Sciatic nerve (tissue), 2 donors: ENCODE measurements at regions not wholly inside any gene's neighbourhood (a gene's known extent, or its start where the extent isn't known, plus 50 kb on each side); places are given as distances from the start of the nearest gene placed in this dataset.
A peak's percentile ranks its signal among the peaks of the same experiment; 100 is the strongest.

ENCODE experiments used
- ATAC-seq: fragments of 200-7000 bp; cut with Tn5 transposase; one replicate; pipeline ENCODE4 v1.9.1; 2020; ENCODE audit warnings: mild to moderate bottlenecking, moderate library complexity
- DNase-seq: peaks from one replicate; pipeline ENCODE4 v3.0.0-alpha.2; 2020; ENCODE audit warnings: low spot score
- intact Hi-C: fragments of 100-400 bp; cut with DNase I; formaldehyde crosslinking; loops from one replicate; pipeline ENCODE4 v1.14.2; 2022
- donor health status: DM: no; HTN: no; CAD: no.
- donor health status: DM: no; HTN: no; CAD: no.

DNA sequence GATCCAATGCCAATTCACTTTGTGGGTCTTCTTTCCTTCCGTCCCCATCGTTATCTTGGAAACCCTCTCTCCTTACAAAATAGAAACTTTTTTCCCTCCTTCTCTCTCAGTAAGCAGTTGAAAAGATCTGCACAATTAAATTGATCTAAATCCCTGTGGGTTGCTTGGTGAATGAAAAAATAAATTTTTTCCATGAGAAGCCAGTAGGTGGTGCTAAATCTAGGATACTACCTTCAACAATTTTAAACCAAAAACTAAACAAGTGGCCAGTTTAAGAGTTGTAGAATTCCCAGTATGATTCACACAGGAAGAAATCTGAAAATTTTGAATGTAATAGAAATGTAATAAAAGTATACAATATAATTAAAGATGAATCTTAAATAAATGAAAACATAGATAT is 990.3 kb upstream of the ZNF722 start:
- ATAC-seq = no peak
- DNase-seq = no peak
- intact Hi-C loops = no loop called here

DNA sequence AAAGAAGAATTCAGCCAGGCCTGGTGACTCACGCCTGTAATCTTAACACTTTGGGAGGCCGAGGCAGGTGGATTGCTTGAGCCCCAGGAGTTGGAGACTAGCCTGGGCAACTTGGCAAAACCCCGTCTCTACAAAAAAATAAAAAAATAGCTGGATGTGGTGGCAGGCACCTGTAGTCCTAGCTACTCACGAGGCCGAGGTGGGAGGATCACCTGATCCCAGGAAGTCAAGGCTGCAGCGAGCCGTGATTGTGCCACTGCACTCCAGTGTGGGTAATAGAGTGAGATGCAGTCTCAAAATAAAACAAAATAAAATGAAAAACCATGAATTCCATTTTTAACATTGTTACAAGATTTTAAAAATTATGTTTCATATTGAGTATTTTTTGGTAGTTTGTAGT is 988.9 kb upstream of the ZNF722 start:
- DNase-seq (no peak), ATAC-seq (no peak)
- intact Hi-C loops = no loop called here

DNA sequence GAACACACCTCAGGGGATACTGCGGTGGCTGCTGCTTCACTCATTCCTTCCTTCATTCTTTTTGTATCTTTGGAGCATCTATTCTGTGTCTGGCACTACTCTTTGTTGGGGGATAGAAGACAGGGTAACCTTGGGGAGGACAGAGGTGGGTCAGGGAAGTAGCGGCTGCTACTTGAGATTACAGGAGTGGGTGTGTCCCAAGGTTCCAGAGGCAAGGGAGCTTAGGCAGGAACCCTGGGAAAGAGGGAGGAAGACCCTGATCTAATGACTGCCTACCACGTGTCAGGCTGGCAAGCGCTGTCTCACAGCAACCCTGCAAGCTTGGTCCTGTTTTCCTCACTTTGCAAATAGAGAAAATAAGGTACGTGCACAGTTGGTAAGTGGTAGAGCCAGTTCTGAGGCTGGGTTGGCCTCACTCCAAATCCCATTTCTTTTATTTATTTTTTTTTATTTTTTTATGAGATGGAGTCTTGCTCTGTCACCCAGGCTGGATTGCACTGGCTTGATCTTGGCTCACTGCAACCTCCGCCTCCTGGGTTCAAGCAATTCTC is 985.9 kb upstream of the ZNF722 start:
- intact Hi-C loops = no loop called here
- DNase-seq (no peak), ATAC-seq (no peak)

DNA sequence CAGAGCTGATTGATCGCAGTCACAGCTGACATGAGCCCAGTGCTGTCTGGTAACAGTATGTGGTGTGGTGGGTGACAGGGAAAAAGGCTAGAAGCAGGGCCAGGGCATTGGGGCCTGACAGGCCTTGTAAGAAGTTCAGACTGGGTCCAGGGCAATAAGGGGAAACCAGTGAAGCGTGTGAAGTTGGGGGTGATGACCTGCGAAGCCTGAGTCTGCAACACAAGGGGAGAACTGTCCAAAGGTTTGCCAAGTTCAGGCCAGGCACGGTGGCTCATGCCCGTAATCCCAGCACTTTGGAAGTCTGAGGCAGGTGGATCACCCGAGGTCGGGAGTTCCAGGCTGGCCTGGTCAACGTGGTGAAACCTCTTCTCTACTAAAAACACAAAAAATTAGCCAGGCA is 983.9 kb upstream of the ZNF722 start:
- intact Hi-C loops = no loop called here
- DNase-seq (no peak), ATAC-seq (no peak)

DNA sequence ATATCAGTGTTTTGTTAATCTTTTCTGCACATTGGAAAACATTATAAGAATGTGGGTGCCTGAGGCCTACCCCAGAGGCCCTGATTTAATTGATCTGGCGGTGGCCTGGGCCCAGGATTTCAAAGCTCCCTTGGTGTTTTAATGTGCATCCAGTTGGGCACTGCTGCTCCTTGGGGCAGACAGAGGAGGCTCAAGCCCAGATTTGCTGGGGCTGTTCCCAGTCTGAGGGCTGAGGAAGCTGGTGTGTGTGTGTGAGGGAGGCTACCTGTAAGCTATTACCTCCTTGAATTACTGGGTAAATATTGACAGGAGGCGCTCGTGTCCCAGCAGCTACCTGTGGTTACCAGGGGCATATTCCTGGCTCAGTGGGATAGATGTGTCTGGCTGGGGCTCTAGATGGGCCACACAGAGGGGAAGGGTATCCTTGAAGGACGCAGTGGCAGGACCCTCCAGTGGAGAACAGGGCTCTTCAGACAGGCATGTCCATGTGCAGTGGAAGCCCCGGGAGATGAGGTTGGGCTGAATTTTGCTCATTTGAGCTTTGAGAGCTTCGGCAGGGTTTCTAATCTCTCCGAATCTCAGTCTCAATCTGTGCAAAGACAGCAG is 975.4 kb upstream of the ZNF722 start:
- no peak for DNase-seq
- no peak for ATAC-seq
- intact Hi-C loops = no loop called here

DNA sequence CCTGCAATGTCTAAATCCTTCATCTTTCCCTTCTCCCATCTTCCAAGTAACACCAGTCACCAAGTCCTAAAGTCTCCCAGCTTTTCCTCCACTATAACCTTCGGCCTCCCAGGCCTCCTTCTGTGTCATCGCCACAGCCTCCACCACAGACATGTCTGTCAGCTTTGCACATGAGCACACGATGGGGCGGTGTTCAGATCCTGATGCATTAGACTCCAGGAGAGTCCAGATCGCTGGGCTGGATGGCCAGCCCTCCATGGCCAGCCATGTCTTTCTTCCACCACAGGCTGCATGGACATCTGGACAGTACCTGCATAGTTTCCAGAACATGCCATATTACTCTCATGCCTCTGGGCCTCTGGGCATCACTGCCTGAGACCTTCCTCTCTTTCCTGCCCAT is 974.2 kb upstream of the ZNF722 start:
- intact Hi-C loops = no loop called here
- DNase-seq (no peak), ATAC-seq (no peak)

DNA sequence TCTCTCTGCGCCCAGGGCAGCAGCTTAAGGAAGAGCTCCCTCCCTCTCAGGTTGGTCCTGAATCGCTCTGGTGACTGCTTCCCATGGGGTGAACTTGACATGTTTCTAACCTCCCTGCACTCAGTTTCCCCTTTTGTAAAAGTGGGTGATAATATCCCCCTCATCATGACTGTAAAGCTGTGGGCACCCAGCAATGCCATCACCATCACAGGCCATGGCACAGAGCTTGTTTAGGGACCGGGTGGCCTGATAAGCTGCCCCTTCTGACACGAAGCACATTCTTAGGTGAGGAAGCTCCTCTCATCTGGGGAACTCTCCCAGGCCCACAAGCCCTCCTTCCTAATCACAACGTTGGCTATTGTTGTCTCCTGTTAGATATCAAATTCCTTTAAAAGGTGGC is 972.8 kb upstream of the ZNF722 start:
- ATAC-seq (no peak), DNase-seq (no peak)
- intact Hi-C loops = no loop called here

DNA sequence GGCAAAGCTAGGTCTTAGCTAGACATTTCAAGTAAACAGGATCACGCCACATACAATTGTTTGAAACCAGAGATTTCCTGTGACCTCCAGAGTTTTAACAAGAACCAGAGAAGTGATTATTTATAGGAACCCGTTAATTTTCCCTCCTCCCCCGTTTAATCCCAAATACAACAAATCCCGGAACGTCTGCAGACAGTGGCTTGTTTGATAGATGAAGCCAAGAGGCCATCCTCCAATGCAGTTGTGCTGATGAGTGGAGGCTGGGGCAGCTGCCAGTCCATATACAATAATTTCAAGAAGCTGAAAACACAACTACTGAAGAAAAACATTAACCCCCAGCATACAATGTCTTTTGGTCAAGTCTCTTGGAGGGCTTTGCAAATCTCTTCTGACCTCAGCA is 971.6 kb upstream of the ZNF722 start:
- ATAC-seq (no peak), DNase-seq (no peak)
- intact Hi-C loops = no loop called here

DNA sequence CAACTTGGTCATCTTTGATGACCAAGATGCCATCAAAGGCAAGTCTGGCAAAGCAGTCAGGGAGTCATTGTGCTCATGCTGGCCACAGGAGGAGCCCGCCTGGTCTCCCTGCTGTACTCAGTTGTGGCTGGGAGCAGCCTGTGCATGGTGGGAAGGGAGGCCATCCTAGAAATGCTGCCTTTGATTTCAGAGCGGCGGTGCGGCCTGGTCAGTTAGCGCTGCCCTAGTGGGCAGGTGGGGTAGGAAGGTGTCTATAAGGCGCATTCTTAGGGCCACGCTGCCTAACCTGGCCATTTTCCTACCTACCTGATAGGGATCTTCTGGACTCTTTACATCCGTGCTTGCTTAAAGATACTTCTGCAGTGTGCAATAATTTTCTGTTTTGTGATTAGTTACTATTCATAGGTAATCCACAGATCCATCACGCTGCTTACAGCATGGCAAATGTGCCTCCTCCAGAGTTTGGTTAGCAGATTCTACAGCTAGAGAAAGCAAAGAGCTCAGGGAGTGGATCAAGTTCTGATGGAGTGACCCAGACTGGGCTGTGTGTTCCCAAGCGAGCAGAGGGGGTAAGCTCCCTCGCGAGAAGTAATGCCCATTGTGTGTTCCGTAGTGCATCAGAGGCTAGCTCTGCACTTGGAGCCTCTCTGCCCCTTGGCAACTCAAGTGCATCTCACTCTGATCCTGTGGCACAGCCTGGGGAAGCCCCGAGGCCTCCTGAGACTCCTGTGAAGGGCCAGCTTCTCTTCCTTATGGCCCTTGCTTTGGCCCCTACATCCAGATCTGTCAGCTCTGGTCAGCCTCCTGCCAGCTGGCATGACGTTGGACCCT is 970.1 kb upstream of the ZNF722 start:
- no peak for ATAC-seq
- no peak for DNase-seq
- intact Hi-C loops = no loop called here

DNA sequence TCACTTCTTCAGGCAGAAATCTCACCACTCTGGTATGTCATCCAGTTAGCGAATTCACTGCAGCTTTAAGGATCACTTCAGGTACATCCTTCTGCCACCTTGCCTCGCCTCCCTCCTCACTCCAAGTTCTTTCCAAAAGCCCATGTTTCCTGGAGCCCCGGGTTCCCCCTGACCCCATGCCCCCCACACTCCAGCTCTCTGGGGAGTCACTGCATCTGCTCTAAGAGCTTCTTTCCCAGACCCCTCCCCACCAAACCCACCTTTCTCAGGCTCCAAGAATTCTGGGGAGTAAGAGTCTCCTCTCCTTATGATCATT is 969.5 kb upstream of the ZNF722 start:
- ATAC-seq (no peak), DNase-seq (no peak)
- intact Hi-C loops = no loop called here

DNA sequence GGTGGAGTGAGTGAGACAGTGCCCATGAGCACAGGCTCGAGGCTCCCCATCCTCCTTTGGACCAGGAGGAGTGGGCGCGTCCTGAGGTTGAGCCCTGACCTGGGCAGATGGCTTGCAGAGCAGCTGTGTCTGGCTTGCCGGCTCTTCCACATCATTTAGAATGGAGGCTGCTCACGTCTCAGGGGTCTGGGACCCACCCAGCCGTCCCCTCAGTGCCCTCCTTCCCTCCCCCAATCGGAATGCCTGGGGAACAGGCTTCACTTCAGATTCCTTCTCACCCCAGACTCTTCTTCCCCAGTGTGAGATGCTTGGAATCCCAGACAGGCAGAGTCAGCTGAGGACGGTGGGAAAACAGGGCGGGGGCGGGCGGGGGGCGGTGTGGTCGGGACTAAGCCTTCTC is 968.6 kb upstream of the ZNF722 start:
- intact Hi-C loops = no loop called here
- ATAC-seq = no peak
- no peak for DNase-seq

DNA sequence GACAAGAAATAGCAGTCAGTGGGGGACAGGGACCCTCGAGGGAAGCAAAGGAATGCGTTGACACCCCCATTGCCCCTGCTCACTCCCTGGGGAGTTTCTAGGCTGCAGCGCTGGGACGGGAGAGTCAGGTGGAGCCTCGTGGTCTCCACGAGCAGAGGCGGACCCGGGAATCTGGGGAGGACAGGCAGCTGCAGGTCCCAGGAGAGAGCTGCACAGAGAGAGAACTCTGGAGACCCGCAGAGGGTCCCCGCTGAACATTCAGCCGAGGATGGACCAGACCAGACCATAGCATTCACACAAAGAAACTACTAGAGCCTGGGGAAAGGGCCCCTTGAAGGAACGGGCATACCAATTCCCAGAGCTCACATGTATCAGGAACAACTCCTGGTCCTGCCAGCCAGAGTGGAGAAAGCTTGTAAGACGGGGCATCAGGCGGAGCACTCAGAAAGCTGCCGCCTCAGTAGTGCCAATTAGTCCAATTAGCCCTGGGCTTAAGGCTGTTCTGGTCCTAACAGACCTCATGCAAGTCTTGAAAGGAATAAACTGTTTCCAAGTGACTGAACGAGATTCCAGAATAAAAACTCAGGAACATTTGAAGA is 966.7 kb upstream of the ZNF722 start:
- intact Hi-C loops = no loop called here
- DNase-seq (no peak), ATAC-seq (no peak)

DNA sequence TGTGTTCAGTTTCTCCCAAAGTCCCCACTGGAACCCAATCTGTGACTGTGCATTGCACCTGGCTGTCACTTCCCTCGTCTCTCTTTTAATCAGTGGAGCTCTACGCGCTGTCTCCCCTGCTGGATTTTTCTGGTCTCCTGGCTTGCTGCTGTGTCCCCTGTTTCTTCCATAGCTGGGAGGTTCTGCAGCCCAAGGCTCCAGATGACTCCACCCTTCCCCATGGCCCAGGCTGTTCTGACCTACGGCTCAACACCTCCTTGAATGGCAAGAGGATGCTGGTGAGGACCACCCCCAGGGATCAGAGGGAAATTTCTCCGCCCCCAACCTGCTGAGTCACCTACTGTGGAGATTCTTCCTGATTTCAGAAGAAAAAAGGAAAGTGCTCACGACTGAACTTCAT is 961.4 kb upstream of the ZNF722 start:
- peak; percentile 15 for DNase-seq
- intact Hi-C loops = no loop called here
- ATAC-seq = no peak

DNA sequence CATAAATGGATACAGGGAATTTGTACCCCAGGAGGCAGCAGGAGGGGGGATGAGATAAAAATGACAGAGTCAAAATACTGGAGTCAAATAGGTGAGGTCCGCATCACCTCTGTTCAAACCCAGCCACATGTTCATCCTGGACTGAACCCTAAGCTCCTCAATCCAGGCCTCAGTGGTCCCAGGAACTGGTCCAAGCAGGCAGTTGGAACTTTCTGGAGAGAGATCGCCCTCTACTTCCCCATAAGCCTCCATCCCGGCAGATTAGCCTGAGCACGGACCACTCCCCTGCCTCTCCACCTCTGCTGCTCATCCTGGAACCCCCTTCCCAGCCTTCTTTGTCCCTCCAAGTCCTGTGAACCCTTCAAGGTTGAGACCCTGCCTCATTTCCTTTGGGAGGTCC is 959.7 kb upstream of the ZNF722 start:
- DNase-seq (peak; percentile 14), ATAC-seq (no peak)
- intact Hi-C loops = no loop called here

DNA sequence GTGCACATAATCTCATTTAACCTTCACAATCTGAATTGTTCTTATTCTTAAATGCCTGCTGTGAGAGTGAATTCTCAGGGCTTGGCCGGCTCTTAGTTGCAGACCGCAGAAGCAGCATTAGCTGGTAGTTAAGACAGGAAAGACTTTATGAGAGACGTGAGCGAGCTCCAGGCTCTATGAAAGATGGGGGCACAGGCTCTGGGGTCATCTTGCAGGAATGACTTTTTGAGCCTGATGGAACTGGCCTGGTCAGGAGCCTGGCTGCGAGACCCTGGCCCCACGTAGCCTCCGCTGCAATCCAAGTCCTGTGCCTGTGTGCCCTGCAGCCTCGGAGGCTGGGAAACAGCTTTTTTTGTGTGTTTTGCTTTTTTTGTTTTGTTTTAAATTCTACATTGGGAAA is 958.8 kb upstream of the ZNF722 start:
- intact Hi-C loops = no loop called here
- ATAC-seq = no peak

DNA sequence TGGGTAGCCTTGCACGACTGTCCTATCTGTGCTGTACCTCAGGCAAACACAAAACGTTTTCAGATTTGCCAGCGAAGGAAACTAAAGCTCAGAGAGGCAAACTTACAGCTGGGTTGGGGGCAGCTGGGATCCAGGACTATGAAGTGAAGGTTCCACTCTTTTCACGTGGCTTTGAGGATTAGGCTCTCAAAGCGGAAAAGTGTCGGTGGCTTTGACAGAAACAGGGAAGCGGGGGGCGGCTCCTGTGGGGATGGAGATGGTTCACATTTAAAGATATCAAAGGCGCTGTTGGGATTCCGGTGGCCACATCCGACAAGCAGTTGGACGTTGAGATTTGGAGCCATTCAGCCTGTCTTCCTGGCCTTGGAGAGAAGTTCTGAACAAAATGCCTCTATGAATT is 958.3 kb upstream of the ZNF722 start:
- peak; percentile 40 for DNase-seq
- no peak for ATAC-seq
- intact Hi-C loops = no loop called here

More for the DNA sequence above, 958.8 kb upstream of the ZNF722 start:
- peak; percentile 10 for DNase-seq

DNA sequence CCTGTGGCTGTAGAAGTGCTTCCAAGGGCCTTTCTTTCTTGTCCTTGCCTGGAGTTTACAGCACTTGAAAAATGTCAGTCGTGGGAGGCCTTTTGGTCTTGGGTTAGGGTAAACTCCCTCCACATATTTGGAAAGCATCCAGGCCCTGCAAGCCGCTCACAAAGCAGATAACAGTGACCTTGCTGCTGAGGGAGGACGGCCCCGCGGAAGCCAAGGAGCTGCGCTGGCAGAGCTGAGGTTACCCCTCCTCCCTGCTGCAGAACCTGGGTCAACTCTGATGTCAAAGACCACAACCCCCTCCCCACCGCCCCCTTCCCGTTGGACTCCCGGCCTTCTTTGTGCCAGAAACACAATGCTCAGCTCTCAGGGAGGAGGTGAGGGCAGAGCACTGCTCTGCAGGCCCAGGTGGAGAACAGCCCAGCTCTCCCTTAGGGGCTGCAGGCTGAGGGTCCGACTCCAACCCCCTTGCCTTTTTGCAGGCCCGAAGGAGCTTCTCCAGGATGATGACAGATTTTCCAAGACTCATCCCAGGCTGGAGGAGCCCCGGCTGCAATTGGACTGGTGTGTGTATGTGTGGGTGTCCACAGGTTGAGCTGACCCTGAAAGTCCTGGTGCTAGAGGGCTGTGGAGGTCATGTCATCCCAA is 957.6 kb upstream of the ZNF722 start:
- ATAC-seq (no peak), DNase-seq (peak; percentile 23)
- intact Hi-C loops = no loop called here

DNA sequence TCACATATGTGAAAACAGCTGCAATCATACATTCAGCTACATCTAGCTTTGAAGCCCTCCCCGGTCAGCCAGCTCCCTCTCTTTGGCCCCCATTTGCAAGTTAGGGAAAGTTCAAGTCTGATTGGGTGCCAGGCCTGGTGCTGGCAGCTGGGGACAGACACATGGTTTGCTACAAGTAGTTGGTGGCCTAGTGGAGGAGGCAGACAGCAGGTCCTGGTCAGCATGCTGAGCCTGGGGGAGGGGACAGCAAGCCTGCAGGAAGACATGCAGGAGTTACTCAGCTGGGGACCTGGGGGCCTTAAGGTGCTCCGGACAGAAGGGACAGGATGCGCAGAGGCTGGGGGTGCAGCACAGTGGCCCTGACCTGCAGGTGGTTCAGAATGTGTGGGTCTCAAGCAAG is 956.9 kb upstream of the ZNF722 start:
- intact Hi-C loops = no loop called here
- DNase-seq = peak; percentile 13
- ATAC-seq = no peak

DNA sequence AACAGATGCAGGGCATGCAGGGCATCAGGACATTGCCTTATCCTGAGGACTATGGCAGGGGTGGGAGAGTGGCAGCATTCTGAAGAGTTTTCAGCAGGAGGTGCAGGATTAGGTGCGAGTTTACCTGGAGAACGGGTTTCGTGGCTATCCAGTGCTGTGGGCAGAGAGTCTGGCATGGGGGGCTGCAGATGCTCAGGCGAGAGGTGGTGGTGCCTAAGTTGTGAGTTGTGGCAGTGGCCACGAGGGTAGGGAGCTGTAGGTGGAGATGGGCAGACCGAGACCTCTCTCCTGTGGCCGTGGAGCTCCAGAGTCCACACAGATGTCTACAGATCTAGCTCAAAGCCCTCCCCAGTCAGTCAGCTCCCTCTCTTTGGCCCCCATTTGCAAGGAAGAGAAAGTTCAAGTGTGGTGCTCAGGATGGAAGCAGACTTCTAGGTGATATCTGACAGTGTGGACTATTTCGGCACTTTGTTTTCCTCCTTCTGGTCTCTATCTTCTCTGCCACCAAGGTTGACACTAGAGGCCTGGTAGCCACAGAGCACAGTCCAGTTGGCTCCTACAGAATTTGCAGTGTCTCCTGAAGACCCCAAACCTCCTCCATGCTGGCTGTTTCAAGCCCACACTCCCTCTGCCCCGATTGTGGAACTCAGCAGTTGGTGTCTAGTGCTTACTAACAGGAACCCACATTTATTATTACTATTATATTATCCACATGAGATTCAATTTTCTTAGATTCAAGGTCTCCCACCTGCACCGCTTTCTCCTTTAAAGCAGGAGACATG is 955.7 kb upstream of the ZNF722 start:
- DNase-seq = peak; percentile 10
- ATAC-seq = no peak
- intact Hi-C loops = no loop called here
